Head of caudate nucleus (tissue), 42 donors: ENCODE measurements at regions not wholly inside any gene's neighbourhood (a gene's known extent, or its start where the extent isn't known, plus 50 kb on each side); places are given as distances from the start of the nearest gene placed in this dataset.
A peak's percentile ranks its signal among the peaks of the same experiment; 100 is the strongest.

Experiments used
- DNase-seq, 42 donors: peaks; one replicate each; pipeline versions ENCODE4 v3.0.0 to v3.0.0-alpha.2; 2020 to 2021; ENCODE audit warnings: mixed read lengths in 7 of 42
- intact Hi-C: fragments of 100-400 bp; cut with DNase I; formaldehyde crosslinking; loops from one replicate; pipeline ENCODE4 v1.15.0; 2022

DNA sequence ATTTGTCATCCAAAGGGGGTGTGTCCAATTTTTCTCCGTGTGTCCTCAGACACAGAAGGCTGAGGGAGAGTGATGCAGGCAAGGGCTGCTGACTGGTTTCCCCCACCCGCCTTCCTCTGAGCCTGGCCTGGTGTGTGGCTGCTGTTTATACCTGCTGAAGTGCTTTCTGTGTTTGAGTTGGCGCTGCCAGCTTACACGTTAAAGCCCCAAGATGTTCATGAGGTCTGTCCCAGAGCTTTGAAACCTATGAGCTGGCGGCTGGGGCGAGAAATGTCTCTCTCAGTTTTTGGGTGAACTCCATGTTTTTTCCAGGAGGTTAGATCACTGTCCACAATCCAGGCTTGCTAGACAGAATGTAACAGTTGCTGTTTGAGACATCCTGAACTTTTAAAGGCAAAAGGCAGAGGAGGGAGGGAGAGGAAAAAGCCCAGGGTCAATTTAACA, 69.0 kb upstream of the CCN2 start:
- intact Hi-C loops = no loop called here
- DNase-seq = peak in 2 of 42 donors; percentile 8 to 14

DNA sequence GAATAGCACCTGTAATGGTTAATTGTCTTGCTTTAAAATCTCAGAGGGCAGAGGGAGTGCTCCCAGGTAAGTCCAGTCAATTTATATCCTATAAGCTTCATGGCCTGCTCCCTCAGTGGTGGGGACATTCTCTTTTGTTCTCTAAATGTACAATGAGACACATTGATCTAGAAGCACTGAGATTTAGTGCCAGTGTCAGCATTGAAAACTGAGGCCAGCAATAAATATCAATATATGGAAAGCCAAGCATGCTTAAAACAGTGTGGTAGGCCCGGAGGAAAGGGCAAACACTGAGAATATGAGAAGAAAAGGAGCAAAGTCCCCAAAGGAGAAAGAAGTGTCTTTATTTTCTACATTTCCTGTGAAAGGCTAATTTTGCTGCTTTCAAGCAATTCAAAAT, 68.4 kb upstream of the CCN2 start:
- intact Hi-C loops = no loop called here

DNA sequence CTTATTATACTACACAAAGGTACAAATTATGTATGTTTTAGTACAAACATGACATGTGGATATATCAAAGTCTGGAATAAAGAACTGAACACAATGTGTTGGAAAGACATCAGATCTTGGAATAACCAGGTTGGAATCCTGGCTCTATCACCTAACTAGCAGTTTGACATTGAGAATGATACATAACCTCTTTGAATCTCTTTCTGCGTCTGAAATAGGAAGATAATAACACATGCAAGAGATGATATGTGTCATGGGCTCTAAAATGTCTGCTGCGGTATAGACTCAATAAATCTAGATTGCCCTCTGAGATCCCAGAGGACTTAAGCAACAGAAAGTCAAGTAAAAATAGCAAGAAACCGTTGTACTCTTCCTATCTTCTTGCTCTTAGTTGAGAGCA, 66.8 kb upstream of the CCN2 start:
- intact Hi-C loops = no loop called here
- no peak for DNase-seq

More for the DNA sequence above, 68.4 kb upstream of the CCN2 start:
- DNase-seq = no peak

DNA sequence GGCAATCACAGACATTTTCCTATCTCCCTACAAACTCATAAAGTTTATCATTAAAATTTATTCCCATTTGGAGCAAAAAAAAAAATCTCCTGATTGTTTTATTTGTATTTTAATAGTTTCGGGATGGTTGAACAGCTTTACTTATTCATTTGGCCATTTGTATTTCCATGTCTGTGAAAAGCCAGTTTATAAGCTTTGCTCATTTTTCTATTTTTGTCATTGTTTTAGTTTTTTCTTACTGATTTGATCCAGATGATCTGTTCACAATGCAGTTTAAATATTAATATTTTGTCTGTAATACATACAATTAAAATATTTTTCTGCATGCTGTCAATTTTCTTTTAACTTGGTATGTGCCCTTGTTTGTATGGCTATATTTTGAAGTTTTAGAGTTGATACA, 65.2 kb upstream of the CCN2 start:
- intact Hi-C loops = no loop called here

DNA sequence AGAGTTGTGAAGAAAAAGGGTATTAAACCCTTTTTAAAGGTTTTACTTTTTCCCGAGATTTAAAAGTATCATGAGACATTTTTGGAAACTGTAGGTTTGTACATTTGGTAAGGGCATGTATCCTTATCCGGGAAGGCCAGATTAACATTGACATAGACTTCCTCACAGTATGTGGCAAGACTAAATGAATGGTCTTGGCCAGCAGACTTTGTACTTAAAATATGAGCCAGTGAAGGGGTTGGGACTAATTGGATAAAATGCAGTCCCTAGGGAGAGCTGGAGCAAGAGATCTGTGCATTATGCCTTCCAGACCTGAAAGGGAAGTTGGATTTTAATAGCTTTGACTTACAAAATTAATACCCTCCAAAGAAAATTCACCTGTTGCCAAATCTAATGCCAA, 60.4 kb upstream of the CCN2 start:
- intact Hi-C loops = no loop called here
- DNase-seq = no peak

More for the DNA sequence above, 65.2 kb upstream of the CCN2 start:
- no peak for DNase-seq

DNA sequence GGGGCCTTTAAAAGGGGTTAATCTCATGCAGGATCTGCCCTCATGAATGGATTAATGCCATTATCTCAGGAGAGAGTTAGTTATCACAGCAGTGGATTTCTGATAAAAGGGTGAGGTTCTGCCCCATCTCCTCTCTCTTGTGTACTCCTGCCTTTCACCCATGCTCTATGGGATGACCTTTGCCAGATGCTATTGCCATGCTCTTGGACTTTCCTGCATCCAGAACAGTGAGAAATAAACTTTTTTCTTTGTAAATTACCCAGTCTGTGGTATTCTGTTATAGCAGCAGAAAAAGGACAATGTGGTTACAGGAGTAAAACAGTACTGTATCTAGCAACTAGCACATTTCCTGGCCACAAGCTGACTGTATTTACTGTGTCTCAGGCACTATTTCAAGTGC, 58.0 kb upstream of the CCN2 start:
- intact Hi-C loops = no loop called here
- no peak for DNase-seq

DNA sequence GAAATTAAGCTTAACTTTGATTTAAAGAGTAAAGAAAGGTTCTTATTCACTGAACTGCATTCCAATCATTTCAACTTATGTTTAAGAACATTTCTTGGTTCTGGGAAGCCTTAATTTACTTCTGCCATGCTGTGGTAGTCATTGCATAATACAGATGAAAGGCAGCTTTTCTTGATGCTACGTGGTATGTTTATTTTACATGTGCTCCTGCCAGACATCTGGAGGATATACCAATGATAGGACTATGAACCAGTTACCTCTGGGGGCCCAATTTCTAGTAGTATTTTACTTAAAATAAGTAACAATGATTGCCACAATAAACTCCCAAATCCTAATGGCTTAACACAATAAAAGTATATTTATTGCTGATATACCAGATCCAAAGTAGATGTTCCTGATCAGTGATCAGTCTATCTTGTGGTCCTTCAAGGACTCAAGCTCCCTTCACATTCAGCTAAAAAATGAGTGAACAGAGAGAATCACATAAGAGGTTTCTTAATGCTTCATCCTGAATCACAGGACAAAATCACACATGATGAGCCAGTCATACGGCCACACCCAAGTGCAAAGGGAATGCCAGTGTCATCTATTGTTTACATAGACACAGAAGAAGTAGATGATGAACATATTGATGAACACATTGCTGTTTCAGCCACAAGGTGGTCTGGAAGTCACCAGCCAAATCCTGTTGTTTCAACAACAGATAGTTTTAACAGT, 56.5 kb upstream of the CCN2 start:
- no peak for DNase-seq
- intact Hi-C loops = no loop called here

DNA sequence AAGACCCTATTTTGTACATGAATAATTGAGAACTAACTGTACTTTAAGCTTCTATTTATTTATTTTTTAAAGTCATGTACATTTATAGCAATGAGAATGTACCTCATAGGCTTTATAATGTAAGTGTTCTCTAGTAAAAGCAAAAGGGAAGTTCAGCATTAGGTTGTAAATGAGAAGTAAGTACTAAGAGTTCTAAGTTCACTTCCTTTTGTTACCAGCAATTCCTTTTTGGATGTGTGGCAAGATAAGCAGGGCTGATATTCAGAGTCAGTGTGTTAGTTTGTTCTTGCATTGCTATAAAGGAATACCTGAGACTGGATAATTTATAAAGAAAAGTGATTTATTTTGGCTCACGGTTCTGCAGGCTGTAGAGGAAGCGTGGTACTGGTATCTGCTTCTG, 54.0 kb upstream of the CCN2 start:
- no peak for DNase-seq
- intact Hi-C loops = no loop called here

DNA sequence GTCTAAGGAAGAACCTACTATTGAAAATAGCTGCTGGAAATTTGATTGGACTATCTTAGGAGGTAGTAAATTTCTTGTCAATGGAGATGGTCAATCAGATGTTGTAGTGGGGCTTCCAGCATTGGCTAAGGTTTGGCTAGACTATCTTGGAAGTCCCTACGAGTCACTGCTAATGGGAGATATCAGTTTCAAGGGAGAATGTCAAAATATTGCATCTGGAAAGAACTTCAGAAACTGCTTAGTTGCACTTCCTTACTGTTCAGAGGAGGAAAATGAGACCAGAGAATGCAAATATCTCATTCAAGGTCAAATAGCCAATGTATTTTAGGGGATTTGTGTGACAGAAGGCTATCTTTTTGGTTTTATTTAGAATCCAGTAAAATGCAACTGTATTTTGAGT, 53.5 kb upstream of the CCN2 start:
- intact Hi-C loops = no loop called here
- no peak for DNase-seq

DNA sequence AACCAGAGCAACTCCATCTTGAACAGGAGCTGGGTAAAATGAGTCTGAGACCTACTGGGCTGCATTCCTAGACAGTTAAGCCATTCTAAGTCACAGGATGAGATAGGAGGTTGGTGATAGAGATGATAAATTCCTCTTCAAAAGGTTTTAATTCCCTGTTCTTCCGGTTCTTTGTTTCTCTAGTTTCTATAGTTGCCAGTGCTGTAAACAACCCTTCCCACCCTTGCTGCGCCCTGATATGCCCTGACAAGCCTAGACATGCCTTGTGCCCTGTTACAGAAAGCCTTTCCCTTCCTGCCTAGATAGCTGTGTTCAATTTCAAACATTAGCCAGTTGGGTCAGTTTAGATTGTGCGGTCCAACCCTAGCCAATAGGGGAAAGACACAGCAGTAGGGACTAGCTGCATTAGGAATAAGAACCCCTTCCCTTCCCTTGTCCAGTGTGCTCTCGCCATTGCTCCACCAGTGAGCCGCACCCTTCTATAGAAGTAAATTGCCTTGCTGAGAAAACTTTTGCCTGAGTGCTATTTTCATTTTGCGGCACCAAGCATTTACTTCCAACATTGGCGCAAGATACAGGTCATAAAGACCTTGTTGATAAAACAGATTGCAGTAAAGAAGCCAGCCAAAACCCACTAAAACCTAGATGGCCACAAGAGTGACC, 52.5 kb upstream of the CCN2 start:
- no peak for DNase-seq
- intact Hi-C loops = no loop called here
